Dedifferentiated amniotic fluid mesenchymal stem cell (primary cell): ENCODE measurements at regions not wholly inside any gene's neighbourhood (a gene's known extent, or its start where the extent isn't known, plus 50 kb on each side); places are given as distances from the start of the nearest gene placed in this dataset.
"Not testable (repeated sequence)": the region's sequence is repeated elsewhere in the genome, so short reads cannot be mapped to it uniquely, and the experiment has no call there.

Experiments used
- DNase-seq: peaks from one replicate; pipeline ENCODE4 v3.0.0-alpha.2; 2016; ENCODE audit errors: extremely low spot score

- DNase-seq, result no peak
Measured at GRCh38 chr4:27121830-27122229, 261.2 kb downstream of the STIM2 start.

- DNase-seq, result no peak
Measured at GRCh38 chr4:27123123-27123768, 262.6 kb downstream of the STIM2 start.

GRCh38 chr4:27123769-27124124 lies 263.1 kb downstream of the STIM2 start:
- DNase-seq, result no peak

- not testable (repeated sequence) for DNase-seq
Measured at GRCh38 chr4:27126895-27127294, 266.3 kb downstream of the STIM2 start.

- DNase-seq, result no peak
Measured at GRCh38 chr4:27128443-27128842, 267.8 kb downstream of the STIM2 start.

- DNase-seq, result no peak
Measured at GRCh38 chr4:27129871-27130366, 269.3 kb downstream of the STIM2 start.

GRCh38 chr4:27132497-27132896 lies 271.9 kb downstream of the STIM2 start:
- DNase-seq, result no peak

GRCh38 chr4:27140486-27140885 lies 279.8 kb downstream of the STIM2 start:
- no peak for DNase-seq

GRCh38 chr4:27141530-27141929 lies 280.9 kb downstream of the STIM2 start:
- DNase-seq, result no peak

- no peak for DNase-seq
Measured at GRCh38 chr4:27142841-27143240, 282.2 kb downstream of the STIM2 start.

- DNase-seq, result no peak
Measured at GRCh38 chr4:27145597-27145996, 285.0 kb downstream of the STIM2 start.

- no peak for DNase-seq
Measured at GRCh38 chr4:27148211-27148895, 287.7 kb downstream of the STIM2 start.

- DNase-seq, result no peak
Measured at GRCh38 chr4:27149541-27150212, 289.0 kb downstream of the STIM2 start.

- DNase-seq, result no peak
Measured at GRCh38 chr4:27152703-27153102, 292.1 kb downstream of the STIM2 start.

GRCh38 chr4:27154706-27155105 lies 294.1 kb downstream of the STIM2 start:
- no peak for DNase-seq

- no peak for DNase-seq
Measured at GRCh38 chr4:27161191-27161590, 300.6 kb downstream of the STIM2 start.

- no peak for DNase-seq
Measured at GRCh38 chr4:27168783-27169182, 308.1 kb downstream of the STIM2 start.

GRCh38 chr4:27173280-27173679 lies 312.6 kb downstream of the STIM2 start:
- no peak for DNase-seq

- no peak for DNase-seq
Measured at GRCh38 chr4:27176400-27176799, 315.8 kb downstream of the STIM2 start.

GRCh38 chr4:27176881-27177280 lies 316.2 kb downstream of the STIM2 start:
- no peak for DNase-seq

- no peak for DNase-seq
Measured at GRCh38 chr4:27178061-27178460, 317.4 kb downstream of the STIM2 start.

GRCh38 chr4:27181693-27182092 lies 321.1 kb downstream of the STIM2 start:
- no peak for DNase-seq

GRCh38 chr4:27182211-27182610 lies 321.6 kb downstream of the STIM2 start:
- no peak for DNase-seq
